ENCODE measurements at regions not wholly inside any gene's neighbourhood (a gene's known extent, or its start where the extent isn't known, plus 50 kb on each side); places are given as distances from the start of the nearest gene placed in this dataset.

GRCh38 chr1:204812842-204813241 lies 57.8 kb upstream of the NFASC start:
- H3K27ac ChIP-seq (ENCODE audit: insufficient read depth, low read length): no peak overlapping the region
- H3K9ac ChIP-seq (ENCODE audit: insufficient read depth, low read length): no peak overlapping the region
- no peaks in the 10 kb centered on the region for H4K20me1 ChIP-seq (ENCODE audit: control insufficient read depth, extremely low read depth, insufficient read depth, low read length)
- peaks cover 6% of the 10 kb centered on the region for H3K27me3 ChIP-seq (ENCODE audit: control insufficient read depth, insufficient read depth, low read length)
- H3K4me2 ChIP-seq (ENCODE audit: extremely low read depth, insufficient read depth, low read length): no peak overlapping the region
- DNase-seq (ENCODE audit: low read depth in 2 of 2): no peak
- H3K9me3 ChIP-seq (ENCODE audit: control insufficient read depth, insufficient read depth, low read depth, low read length): no peaks in the 10 kb centered on the region
- no peak overlapping the region for H2AFZ ChIP-seq (ENCODE audit: low read length)
- H3K4me1 ChIP-seq (ENCODE audit: control insufficient read depth, extremely low read depth, insufficient read depth, low read length): no peaks in the 10 kb centered on the region
- no peaks in the 10 kb centered on the region for H3K36me3 ChIP-seq (ENCODE audit: control insufficient read depth, insufficient read depth, low read length)
- no peaks in the 10 kb centered on the region for H3K79me2 ChIP-seq (ENCODE audit: control insufficient read depth, insufficient read depth, low read length)
- H3K4me3 ChIP-seq (replicated peaks in 1 of 4; ENCODE audit: control extremely low read depth in 1 of 4, insufficient read depth in 1 of 4, low read depth in 3 of 4, low read length in 4 of 4): no peak overlapping the region
- no peak for TF ChIP-seq EZH2 (IDR thresholded peaks at IDR 0.05; ENCODE audit: low read length, missing control alignments)
- no peak for TF ChIP-seq CTCF (conservative IDR thresholded peaks at IDR 0.05 in 1 of 2, IDR thresholded peaks at IDR 0.05 in 1 of 2; ENCODE audit: low read depth in 1 of 2, low read length in 2 of 2)

- H2AFZ ChIP-seq (ENCODE audit: low read length): no peak overlapping the region
- H4K20me1 ChIP-seq (ENCODE audit: control insufficient read depth, extremely low read depth, insufficient read depth, low read length): no peaks in the 10 kb centered on the region
- H3K4me2 ChIP-seq (ENCODE audit: extremely low read depth, insufficient read depth, low read length): no peak overlapping the region
- H3K9ac ChIP-seq (ENCODE audit: insufficient read depth, low read length): no peak overlapping the region
- H3K4me3 ChIP-seq (replicated peaks in 1 of 4; ENCODE audit: control extremely low read depth in 1 of 4, insufficient read depth in 1 of 4, low read depth in 3 of 4, low read length in 4 of 4): no peak overlapping the region
- no peak for TF ChIP-seq EZH2 (IDR thresholded peaks at IDR 0.05; ENCODE audit: low read length, missing control alignments)
- TF ChIP-seq CTCF (conservative IDR thresholded peaks at IDR 0.05 in 1 of 2, IDR thresholded peaks at IDR 0.05 in 1 of 2; ENCODE audit: low read depth in 1 of 2, low read length in 2 of 2): no peak
- no peak overlapping the region for H3K27ac ChIP-seq (ENCODE audit: insufficient read depth, low read length)
- DNase-seq (ENCODE audit: low read depth in 2 of 2): no peak
- no peaks in the 10 kb centered on the region for H3K4me1 ChIP-seq (ENCODE audit: control insufficient read depth, extremely low read depth, insufficient read depth, low read length)
- H3K36me3 ChIP-seq (ENCODE audit: control insufficient read depth, insufficient read depth, low read length): no peaks in the 10 kb centered on the region
- no peaks in the 10 kb centered on the region for H3K79me2 ChIP-seq (ENCODE audit: control insufficient read depth, insufficient read depth, low read length)
- peaks cover 6% of the 10 kb centered on the region for H3K27me3 ChIP-seq (ENCODE audit: control insufficient read depth, insufficient read depth, low read length)
- no peaks in the 10 kb centered on the region for H3K9me3 ChIP-seq (ENCODE audit: control insufficient read depth, insufficient read depth, low read depth, low read length)
Observed at GRCh38 chr1:204813522-204813921, 57.1 kb upstream of the NFASC start.

- Histone ChIP-seq H4K20me1 (ENCODE audit: control insufficient read depth, extremely low read depth, insufficient read depth, low read length) (no peaks in the 10 kb centered on the region), H3K27ac (ENCODE audit: insufficient read depth, low read length) (no peak overlapping the region), H3K79me2 (ENCODE audit: control insufficient read depth, insufficient read depth, low read length) (no peaks in the 10 kb centered on the region)
Observed at GRCh38 chr1:204814166-204814884, 56.3 kb upstream of the NFASC start.

More at GRCh38 chr1:204814166-204814884, 56.3 kb upstream of the NFASC start:
- no peaks in the 10 kb centered on the region for H3K9me3 ChIP-seq (ENCODE audit: control insufficient read depth, insufficient read depth, low read depth, low read length)
- H3K4me3 ChIP-seq (replicated peaks in 1 of 4; ENCODE audit: control extremely low read depth in 1 of 4, insufficient read depth in 1 of 4, low read depth in 3 of 4, low read length in 4 of 4): no peak overlapping the region
- H3K36me3 ChIP-seq (ENCODE audit: control insufficient read depth, insufficient read depth, low read length): no peaks in the 10 kb centered on the region
- H3K4me1 ChIP-seq (ENCODE audit: control insufficient read depth, extremely low read depth, insufficient read depth, low read length): no peaks in the 10 kb centered on the region
- no peak for DNase-seq (ENCODE audit: low read depth in 2 of 2)
- no peak overlapping the region for H3K9ac ChIP-seq (ENCODE audit: insufficient read depth, low read length)
- H3K4me2 ChIP-seq (ENCODE audit: extremely low read depth, insufficient read depth, low read length): no peak overlapping the region
- H3K27me3 ChIP-seq (ENCODE audit: control insufficient read depth, insufficient read depth, low read length): peaks cover 6% of the 10 kb centered on the region
- H2AFZ ChIP-seq (ENCODE audit: low read length): no peak overlapping the region
- TF ChIP-seq EZH2 (IDR thresholded peaks at IDR 0.05; ENCODE audit: low read length, missing control alignments): no peak
- TF ChIP-seq CTCF (conservative IDR thresholded peaks at IDR 0.05 in 1 of 2, IDR thresholded peaks at IDR 0.05 in 1 of 2; ENCODE audit: low read depth in 1 of 2, low read length in 2 of 2): no peak

Measured in fibroblast of lung (primary cell).